PC-3 (cell line): ENCODE measurements at regions not wholly inside any gene's neighbourhood (a gene's known extent, or its start where the extent isn't known, plus 50 kb on each side); places are given as distances from the start of the nearest gene placed in this dataset.

Source experiments
- ATAC-seq: fragments of 200-7000 bp; cut with Tn5 transposase; 2 replicates; pipeline ENCODE4 v1.9.1; 2020; ENCODE audit warnings: mild to moderate bottlenecking, moderate library complexity
- BruUV-seq: library from RNA; stranded (reverse); fragments of 400-500 nt; replicated peaks from 2 replicates; lab custom pipeline; 2021; lab: Mats Ljungman, UMichigan
- CTCF ChIA-PET: fragments of 300-600 bp; sonication (Branson Sonifier 250); formaldehyde crosslinking; loops from one replicate; lab custom pipeline; 2022; ENCODE audit warnings: antibody characterized with exemption; lab: Charles Lee
- POLR2A ChIA-PET: fragments of 300-600 bp; sonication (Branson Sonifier 250); formaldehyde crosslinking; loops from one replicate; lab custom pipeline; 2022; ENCODE audit warnings: antibody characterized with exemption; ENCODE audit not compliant: unreplicated experiment; lab: Charles Lee
- DNase-seq: peaks from one replicate; pipeline ENCODE4 v3.0.0-alpha.2; 2015
- H2AFZ ChIP-seq: fragments of 300-600 bp; sonication (generic); 2 replicates; pipeline ENCODE4 v1.6.0; 2016; ENCODE audit warnings: antibody characterized with exemption, low read length
- H3F3A ChIP-seq: fragments of 300-600 bp; sonication (generic); one replicate; pipeline ENCODE4 v1.6.0; 2017; ENCODE audit warnings: antibody characterized with exemption, low read length, control low read depth, mild to moderate bottlenecking; ENCODE audit not compliant: unreplicated experiment
- H3K27ac ChIP-seq: fragments of 300-600 bp; sonication (generic); 2 replicates; pipeline ENCODE4 v1.5.1; 2016; ENCODE audit warnings: mild to moderate bottlenecking, low read length
- H3K27me3 ChIP-seq: fragments of 300-600 bp; sonication (generic); 2 replicates; pipeline ENCODE4 v1.6.1; 2016; ENCODE audit warnings: low read length, mixed read lengths
- H3K36me3 ChIP-seq: fragments of 300-600 bp; sonication (generic); 2 replicates; pipeline ENCODE4 v1.6.1; 2016; ENCODE audit warnings: low read depth, mixed run types, low read length, mixed read lengths
- H3K4me1 ChIP-seq: fragments of 300-600 bp; sonication (generic); 2 replicates; pipeline ENCODE4 v1.5.1; 2016; ENCODE audit warnings: low read length; ENCODE audit not compliant: insufficient read depth
- H3K4me2 ChIP-seq: fragments of 300-600 bp; sonication (generic); 2 replicates; pipeline ENCODE4 v1.6.0; 2016; ENCODE audit warnings: low read length
- H3K4me3 ChIP-seq: fragments of 300-600 bp; sonication (generic); 2 replicates; pipeline ENCODE4 v1.5.1; 2016; ENCODE audit warnings: mild to moderate bottlenecking, low read length, mixed read lengths
- H3K79me2 ChIP-seq: fragments of 300-600 bp; sonication (generic); 2 replicates; pipeline ENCODE4 v1.6.1; 2017; ENCODE audit warnings: low read length, mixed read lengths
- H3K9ac ChIP-seq: fragments of 300-600 bp; sonication (generic); 2 replicates; pipeline ENCODE4 v1.6.0; 2016; ENCODE audit warnings: mild to moderate bottlenecking, low read length
- H3K9me2 ChIP-seq: fragments of 300-600 bp; sonication (generic); replicated peaks from 2 replicates; pipeline ENCODE4 v1.6.1; 2016; ENCODE audit warnings: mixed run types, low read length, mixed read lengths
- H3K9me3 ChIP-seq: fragments of 300-600 bp; sonication (generic); 2 replicates; pipeline ENCODE4 v1.6.1; 2016; ENCODE audit warnings: low read length, mixed read lengths
- H4K20me1 ChIP-seq: fragments of 300-600 bp; sonication (generic); 2 replicates; pipeline ENCODE4 v1.6.1; 2016; ENCODE audit warnings: low read length, mixed read lengths
- CTCF ChIP-seq: fragments of 300-600 bp; sonication (generic); conservative IDR thresholded peaks from 2 replicates; pipeline ENCODE4 v1.5.1; 2017; ENCODE audit warnings: antibody characterized with exemption, low read depth, mild to moderate bottlenecking, low read length
- EZH2 ChIP-seq: fragments of 300-600 bp; sonication (generic); IDR thresholded peaks from one replicate; pipeline ENCODE4 v1.6.1; 2017; ENCODE audit warnings: antibody characterized with exemption, mild to moderate bottlenecking, low read length; ENCODE audit not compliant: unreplicated experiment
- EZH2phosphoT487 ChIP-seq: fragments of 300-600 bp; sonication (generic); IDR thresholded peaks from 2 replicates; pipeline ENCODE4 v1.6.1; 2018; ENCODE audit warnings: mild to moderate bottlenecking, antibody characterized with exemption, low read length, borderline replicate concordance
- intact Hi-C: fragments of 100-400 bp; cut with micrococcal nuclease; formaldehyde crosslinking; loops from 2 replicates; pipeline ENCODE4 v1.9.0; 2023

GRCh38 chr3:171943262-171944117 lies 95.9 kb upstream of the FNDC3B start:
- H3K36me3 ChIP-seq, result no peaks in the 10 kb centered on the region
- H4K20me1 ChIP-seq, result no peaks in the 10 kb centered on the region
- no peaks in the 10 kb centered on the region for H3F3A ChIP-seq
- TF ChIP-seq EZH2phosphoT487 (no peak), CTCF (no peak), EZH2 (no peak)
- no peak overlapping the region for H3K27ac ChIP-seq
- ATAC-seq (peak; percentile 41), DNase-seq (no peak)
- H2AFZ ChIP-seq, result no peak overlapping the region
- H3K4me3 ChIP-seq, result no peak overlapping the region
- no TSS peak for BruUV-seq
- H3K79me2 ChIP-seq, result no peaks in the 10 kb centered on the region
- intact Hi-C loops, result no loop called here
- no peak overlapping the region for H3K4me2 ChIP-seq
- H3K27me3 ChIP-seq, result no peaks in the 10 kb centered on the region
- no peak overlapping the region for H3K9ac ChIP-seq
- CTCF ChIA-PET, result no interaction called here
- H3K4me1 ChIP-seq, result peaks cover 14% of the 10 kb centered on the region
- POLR2A ChIA-PET, result interaction anchor here (0.6 kb wide), 1 partner anchor 114 kb away, joined by 4 read pairs; no protein-coding TSS in a partner anchor
- H3K9me2 ChIP-seq, result no peaks in the 10 kb centered on the region
- H3K9me3 ChIP-seq, result no peaks in the 10 kb centered on the region

GRCh38 chr3:171944118-171945016 lies 95.0 kb upstream of the FNDC3B start:
- Histone ChIP-seq H3K79me2 (no peaks in the 10 kb centered on the region), H3K36me3 (no peaks in the 10 kb centered on the region), H3K27me3 (no peaks in the 10 kb centered on the region), H3K4me3 (no peak overlapping the region), H3K4me2 (no peak overlapping the region), H2AFZ (no peak overlapping the region), H3K4me1 (peaks cover 23% of the 10 kb centered on the region), H3F3A (no peaks in the 10 kb centered on the region), H3K9me3 (no peaks in the 10 kb centered on the region), H3K9ac (no peak overlapping the region), H3K27ac (no peak overlapping the region), H4K20me1 (no peaks in the 10 kb centered on the region), H3K9me2 (no peaks in the 10 kb centered on the region)
- intact Hi-C loops, result no loop called here
- DNase-seq (peak; percentile 30), ATAC-seq (peak; percentile 46)
- CTCF ChIA-PET, result no interaction called here
- no TSS peak for BruUV-seq
- TF ChIP-seq CTCF, result no peak
- TF ChIP-seq EZH2, result no peak
- no peak for TF ChIP-seq EZH2phosphoT487
- POLR2A ChIA-PET, result interaction anchor here (0.6 kb wide), 1 partner anchor 115 kb away, joined by 4 read pairs; no protein-coding TSS in a partner anchor
